Endodermal cell (in vitro differentiated cells): ENCODE measurements at regions not wholly inside any gene's neighbourhood (a gene's known extent, or its start where the extent isn't known, plus 50 kb on each side); places are given as distances from the start of the nearest gene placed in this dataset.

Source experiments
- DNase-seq: peaks from one replicate; pipeline ENCODE4 v3.0.0-alpha.2; 2017
- H3K27ac ChIP-seq: 2 replicates; pipeline ENCODE4 v1.5.1; 2013; ENCODE audit warnings: mild to moderate bottlenecking, low read depth, low read length, moderate library complexity
- H3K27me3 ChIP-seq: 2 replicates; pipeline ENCODE4 v1.6.1; 2013; ENCODE audit warnings: mild to moderate bottlenecking, low read length, moderate library complexity; ENCODE audit not compliant: insufficient read depth, control insufficient read depth, poor library complexity, severe bottlenecking
- H3K36me3 ChIP-seq: 2 replicates; pipeline ENCODE4 v1.7.0; 2013; ENCODE audit warnings: mild to moderate bottlenecking, low read length, moderate library complexity; ENCODE audit not compliant: control insufficient read depth, insufficient read depth
- H3K4me1 ChIP-seq: one replicate; pipeline ENCODE4 v1.7.0; 2013; ENCODE audit warnings: low read length; ENCODE audit not compliant: control insufficient read depth, insufficient read depth
- H3K4me3 ChIP-seq: 2 replicates; pipeline ENCODE4 v1.5.1; 2013; ENCODE audit warnings: mild to moderate bottlenecking, low read length, moderate library complexity
- H3K9ac ChIP-seq: 2 replicates; pipeline ENCODE4 v1.6.1; 2013; ENCODE audit warnings: mild to moderate bottlenecking, low read length, moderate library complexity; ENCODE audit not compliant: poor library complexity, severe bottlenecking; ENCODE audit errors: extremely low read depth
- H3K9me3 ChIP-seq: 2 replicates; pipeline ENCODE4 v1.6.1; 2013; ENCODE audit warnings: mild to moderate bottlenecking, low read length, moderate library complexity; ENCODE audit not compliant: control insufficient read depth
- H3K27ac Mint-ChIP-seq: 2 replicates; pipeline ENCODE4 v1.8.0; 2020; ENCODE audit warnings: mixed read lengths
- H3K27me3 Mint-ChIP-seq: 2 replicates; pipeline ENCODE4 v1.8.0; 2021; ENCODE audit warnings: mild to moderate bottlenecking, mixed read lengths; ENCODE audit not compliant: insufficient read depth
- H3K36me3 Mint-ChIP-seq: 2 replicates; pipeline ENCODE4 v1.8.0; 2020; ENCODE audit warnings: low read depth, mixed read lengths
- H3K4me1 Mint-ChIP-seq: 2 replicates; pipeline ENCODE4 v1.8.0; 2020; ENCODE audit warnings: mixed read lengths
- H3K4me3 Mint-ChIP-seq: 2 replicates; pipeline ENCODE4 v1.8.0; 2020; ENCODE audit warnings: mild to moderate bottlenecking, moderate library complexity, mixed read lengths
- H3K9me3 Mint-ChIP-seq: 2 replicates; pipeline ENCODE4 v1.8.0; 2020; ENCODE audit warnings: mild to moderate bottlenecking, mixed read lengths
- WGBS, 2 experiments: methylation state at CpG; one replicate each; pipeline versions ENCODE4 v1.1.5 to v1.1.7; 2013; ENCODE audit warnings: missing lambda C conversion rate in 2 of 2, mixed read lengths in 1 of 2; ENCODE audit not compliant: insufficient coverage in 1 of 2, insufficient read length in 1 of 2; 5-methylcytosine and 5-hydroxymethylcytosine counted together
- TF ChIP-seq, protein P1 (sequence below): fragments of 200-600 bp; sonication (generic); conservative IDR thresholded peaks from 2 replicates; pipeline ENCODE4 v1.5.0; 2021; ENCODE audit warnings: antibody characterized with exemption, mild to moderate bottlenecking

DNA sequence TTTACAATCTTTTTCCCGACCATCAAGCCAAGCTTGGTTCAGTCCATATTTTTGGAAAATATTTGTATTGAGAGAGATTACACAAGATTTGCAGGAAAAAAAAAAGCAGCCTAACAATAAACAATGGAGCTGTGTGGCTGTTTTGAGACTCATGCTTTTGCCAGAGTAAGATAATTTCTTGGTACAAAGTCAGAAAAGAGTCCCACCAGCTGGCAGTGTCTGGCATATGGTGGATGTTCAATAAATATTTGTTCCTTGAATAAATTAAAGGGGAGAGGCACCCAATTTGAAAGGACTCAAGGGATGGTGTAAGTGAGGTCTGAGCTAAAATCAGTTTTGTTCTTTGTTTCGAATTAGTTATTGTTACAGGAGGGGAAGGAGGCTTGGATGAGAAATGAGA lies 78.1 kb upstream of the RPH3A start:
- Mint-ChIP-seq H3K9me3 (no peaks in the 10 kb centered on the region), H3K4me3 (no peak overlapping the region), H3K4me1 (peaks cover 2% of the 10 kb centered on the region), H3K36me3 (no peaks in the 10 kb centered on the region), H3K27me3 (no peaks in the 10 kb centered on the region), H3K27ac (no peak overlapping the region)
- H3K36me3 ChIP-seq, result no peaks in the 10 kb centered on the region
- peaks cover 3% of the 10 kb centered on the region for H3K27me3 ChIP-seq
- no peak overlapping the region for H3K27ac ChIP-seq
- no peak overlapping the region for H3K4me3 ChIP-seq
- 95 to 100% methylated on average over 1 to 2 of the region's 2 CpGs for WGBS, 2 experiments
- H3K9ac ChIP-seq, result no peak overlapping the region
- H3K9me3 ChIP-seq, result no peaks in the 10 kb centered on the region
- no peak for DNase-seq
- no peaks in the 10 kb centered on the region for H3K4me1 ChIP-seq
- TF ChIP-seq, protein P1, sequence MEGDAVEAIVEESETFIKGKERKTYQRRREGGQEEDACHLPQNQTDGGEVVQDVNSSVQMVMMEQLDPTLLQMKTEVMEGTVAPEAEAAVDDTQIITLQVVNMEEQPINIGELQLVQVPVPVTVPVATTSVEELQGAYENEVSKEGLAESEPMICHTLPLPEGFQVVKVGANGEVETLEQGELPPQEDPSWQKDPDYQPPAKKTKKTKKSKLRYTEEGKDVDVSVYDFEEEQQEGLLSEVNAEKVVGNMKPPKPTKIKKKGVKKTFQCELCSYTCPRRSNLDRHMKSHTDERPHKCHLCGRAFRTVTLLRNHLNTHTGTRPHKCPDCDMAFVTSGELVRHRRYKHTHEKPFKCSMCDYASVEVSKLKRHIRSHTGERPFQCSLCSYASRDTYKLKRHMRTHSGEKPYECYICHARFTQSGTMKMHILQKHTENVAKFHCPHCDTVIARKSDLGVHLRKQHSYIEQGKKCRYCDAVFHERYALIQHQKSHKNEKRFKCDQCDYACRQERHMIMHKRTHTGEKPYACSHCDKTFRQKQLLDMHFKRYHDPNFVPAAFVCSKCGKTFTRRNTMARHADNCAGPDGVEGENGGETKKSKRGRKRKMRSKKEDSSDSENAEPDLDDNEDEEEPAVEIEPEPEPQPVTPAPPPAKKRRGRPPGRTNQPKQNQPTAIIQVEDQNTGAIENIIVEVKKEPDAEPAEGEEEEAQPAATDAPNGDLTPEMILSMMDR, result no peak

DNA sequence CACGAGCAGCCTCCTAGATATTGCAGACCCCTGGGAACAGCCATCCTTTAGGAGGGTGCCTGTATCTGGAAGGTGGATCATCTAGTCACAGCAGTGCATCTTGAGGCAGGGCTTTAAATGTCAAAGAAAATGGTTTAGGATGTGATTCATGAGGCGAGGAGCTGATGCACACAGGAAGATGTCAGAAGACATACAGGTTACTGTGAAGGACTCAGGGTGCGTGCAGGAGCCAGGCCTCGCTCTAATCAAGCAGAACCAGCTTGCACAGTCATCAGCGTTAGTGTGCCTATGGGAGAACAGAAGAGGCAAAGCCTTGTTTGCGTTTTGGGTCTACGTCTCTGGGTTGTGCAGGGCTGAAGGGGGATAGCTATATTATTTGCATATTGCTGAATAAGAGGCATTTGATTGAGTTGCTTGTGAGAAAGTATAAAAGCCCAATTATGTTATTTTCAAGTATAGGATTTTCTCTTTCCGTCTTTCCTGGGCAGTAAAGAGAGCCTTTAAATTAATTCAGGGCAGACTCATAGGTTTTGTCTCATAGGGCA lies 77.3 kb upstream of the RPH3A start:
- Mint-ChIP-seq H3K4me1 (peaks cover 2% of the 10 kb centered on the region), H3K27ac (no peak overlapping the region), H3K4me3 (no peak overlapping the region), H3K27me3 (no peaks in the 10 kb centered on the region), H3K36me3 (no peaks in the 10 kb centered on the region), H3K9me3 (no peaks in the 10 kb centered on the region)
- no peak for DNase-seq
- no peaks in the 10 kb centered on the region for H3K9me3 ChIP-seq
- H3K27me3 ChIP-seq, result peaks cover 3% of the 10 kb centered on the region
- H3K9ac ChIP-seq, result no peak overlapping the region
- no peak overlapping the region for H3K4me3 ChIP-seq
- WGBS, 2 experiments, result 91 to 96% methylated on average over 8 of the region's 8 CpGs
- H3K27ac ChIP-seq, result no peak overlapping the region
- TF ChIP-seq, protein P1, result no peak
- H3K4me1 ChIP-seq, result no peaks in the 10 kb centered on the region
- no peaks in the 10 kb centered on the region for H3K36me3 ChIP-seq

DNA sequence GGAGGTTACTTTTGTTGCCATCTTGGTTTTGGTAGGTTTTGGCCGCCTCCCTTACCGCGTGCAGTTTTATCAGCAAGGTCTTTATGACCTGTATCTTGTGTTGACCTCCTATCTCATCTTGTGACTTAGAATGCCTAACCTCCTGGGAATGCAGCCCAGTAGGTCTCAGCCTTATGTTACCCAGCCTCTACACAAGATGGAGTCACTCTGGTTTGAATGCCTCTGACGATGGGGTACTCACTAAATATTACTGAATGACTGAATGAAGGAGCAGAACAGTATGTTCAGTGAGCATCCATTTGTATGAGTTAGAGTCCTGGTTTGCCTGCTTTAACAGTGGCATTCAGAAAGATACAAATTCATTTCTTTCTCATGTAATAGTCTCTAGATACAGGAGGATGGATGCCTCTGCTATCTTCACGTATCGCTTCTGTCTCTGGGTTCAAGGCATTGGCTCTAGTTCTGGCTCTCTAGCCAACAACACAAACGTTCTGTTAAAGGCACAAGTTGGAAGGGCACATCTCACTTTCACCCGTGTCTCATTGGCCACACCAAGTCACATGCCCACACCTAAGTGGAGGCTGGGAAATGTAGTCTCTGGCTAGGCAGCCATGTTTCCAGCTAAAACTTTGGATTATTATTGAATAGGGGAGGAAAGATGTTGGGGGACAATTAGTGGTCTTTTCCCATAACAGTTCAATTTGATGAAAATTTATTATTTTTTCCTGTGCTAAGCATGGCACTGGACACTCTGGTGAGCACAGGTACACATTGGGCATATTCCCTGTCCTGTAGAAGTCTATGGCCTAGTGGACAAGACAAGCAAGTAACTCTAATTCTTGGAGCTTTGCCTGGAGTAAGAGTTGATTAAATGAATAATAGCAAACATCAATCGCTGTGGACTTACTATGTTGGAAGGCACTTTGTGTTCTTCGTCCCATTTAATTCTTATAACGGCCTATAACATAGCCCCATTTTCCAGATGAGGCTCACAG lies 75.2 kb upstream of the RPH3A start:
- H3K9me3 Mint-ChIP-seq, result no peaks in the 10 kb centered on the region
- H3K27ac ChIP-seq, result no peak overlapping the region
- H3K4me3 ChIP-seq, result no peak overlapping the region
- peaks cover 8% of the 10 kb centered on the region for H3K27me3 ChIP-seq
- H3K4me3 Mint-ChIP-seq, result no peak overlapping the region
- no peaks in the 10 kb centered on the region for H3K4me1 ChIP-seq
- H3K4me1 Mint-ChIP-seq, result peaks cover 2% of the 10 kb centered on the region
- DNase-seq, result peak; percentile 86
- no peak overlapping the region for H3K9ac ChIP-seq
- no peaks in the 10 kb centered on the region for H3K36me3 Mint-ChIP-seq
- TF ChIP-seq, protein P1, result peak; percentile 39
- no peaks in the 10 kb centered on the region for H3K9me3 ChIP-seq
- H3K27ac Mint-ChIP-seq, result no peak overlapping the region
- 76 to 83% methylated on average over 7 to 11 of the region's 11 CpGs for WGBS, 2 experiments
- peaks cover 5% of the 10 kb centered on the region for H3K27me3 Mint-ChIP-seq
- no peaks in the 10 kb centered on the region for H3K36me3 ChIP-seq
